ENCODE measurements at regions not wholly inside any gene's neighbourhood (a gene's known extent, or its start where the extent isn't known, plus 50 kb on each side); places are given as distances from the start of the nearest gene placed in this dataset.
A peak's percentile ranks its signal among the peaks of the same experiment; 100 is the strongest.
"Not testable (repeated sequence)": the region's sequence is repeated elsewhere in the genome, so short reads cannot be mapped to it uniquely, and the experiment has no call there.

DNA sequence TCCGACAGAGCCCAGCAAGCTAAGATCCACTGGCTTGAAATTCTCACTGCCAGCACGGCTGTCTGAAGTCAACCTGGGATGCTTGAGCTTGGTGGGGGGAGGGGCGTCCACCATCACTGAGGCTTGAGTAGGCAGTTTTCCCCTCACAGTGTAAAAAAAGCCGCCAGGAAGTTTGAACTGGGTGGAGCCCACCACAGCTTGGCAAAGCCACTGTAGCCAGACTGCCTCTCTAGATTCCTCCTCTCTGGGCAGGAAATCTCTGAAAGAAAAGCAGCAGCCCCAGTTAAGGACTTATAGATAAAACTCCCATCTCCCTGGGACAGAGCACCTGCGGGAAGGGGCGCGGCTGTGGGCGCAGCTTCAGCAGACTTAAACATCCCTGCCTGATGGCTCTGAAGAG, 68.7 kb upstream of the LIPC start:
- peak; percentile 52 for DNase-seq

GRCh38 chr15:58363673-58364072, 68.1 kb upstream of the LIPC start:
- not testable (repeated sequence) for DNase-seq

DNA sequence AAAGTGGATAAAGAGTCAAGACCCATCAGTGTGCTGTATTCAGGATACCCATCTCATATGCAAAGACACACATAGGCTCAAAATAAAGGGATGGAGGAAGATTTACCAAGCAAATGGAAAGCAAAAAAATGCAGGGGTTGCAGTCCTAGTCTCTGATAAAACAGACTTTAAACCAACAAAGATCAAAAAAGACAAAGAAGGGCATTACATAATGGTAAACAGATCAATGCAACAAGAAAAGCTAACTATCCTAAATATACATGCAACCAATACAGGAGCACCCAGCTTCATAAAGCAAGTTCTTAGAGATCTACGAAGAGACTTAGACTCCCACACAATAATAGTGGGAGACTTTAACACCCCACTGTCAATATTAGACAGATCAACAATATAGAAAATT, 66.7 kb upstream of the LIPC start:
- not testable (repeated sequence) for DNase-seq

DNA sequence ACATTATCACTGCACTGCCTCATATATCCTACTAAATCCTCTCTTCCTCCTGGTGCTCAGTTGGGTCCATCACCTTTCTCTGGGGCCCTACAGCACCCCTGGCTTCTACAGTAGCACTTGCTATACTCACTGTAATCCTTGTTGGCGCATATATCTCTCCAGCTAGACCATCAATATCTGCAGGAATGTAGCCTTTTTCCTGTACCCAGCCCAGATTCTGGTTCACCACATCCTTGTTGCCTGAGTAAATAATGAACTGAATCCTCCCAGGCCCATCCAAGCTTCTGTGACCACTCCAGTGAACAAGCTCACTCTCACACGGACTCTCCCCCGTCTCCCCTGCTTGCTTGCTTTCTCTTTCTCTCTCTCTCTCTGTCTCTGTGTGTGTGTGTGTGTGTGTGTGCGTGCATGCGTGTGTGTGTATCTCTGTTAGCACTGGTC, 62.5 kb upstream of the LIPC start:
- DNase-seq, result peak; percentile 86

DNA sequence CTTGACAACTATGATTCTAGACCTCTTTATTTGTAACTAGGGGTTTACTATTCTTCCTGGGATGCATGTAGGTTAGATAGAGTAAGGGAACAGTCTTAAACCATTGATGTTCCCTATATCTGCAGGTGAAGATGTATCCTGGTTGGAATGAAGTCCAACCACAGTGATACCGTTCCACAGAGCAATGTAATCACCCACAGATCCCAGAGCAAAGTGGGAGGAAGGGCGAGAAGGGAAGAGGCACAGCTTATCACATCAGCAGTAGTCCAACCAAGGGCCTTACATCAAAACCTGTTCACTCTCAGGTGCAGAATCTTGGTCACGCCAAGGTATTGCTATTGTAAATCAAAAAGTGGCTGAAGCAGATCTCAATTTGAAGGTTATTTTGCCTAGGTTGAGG, 61.8 kb upstream of the LIPC start:
- no peak for DNase-seq

DNA sequence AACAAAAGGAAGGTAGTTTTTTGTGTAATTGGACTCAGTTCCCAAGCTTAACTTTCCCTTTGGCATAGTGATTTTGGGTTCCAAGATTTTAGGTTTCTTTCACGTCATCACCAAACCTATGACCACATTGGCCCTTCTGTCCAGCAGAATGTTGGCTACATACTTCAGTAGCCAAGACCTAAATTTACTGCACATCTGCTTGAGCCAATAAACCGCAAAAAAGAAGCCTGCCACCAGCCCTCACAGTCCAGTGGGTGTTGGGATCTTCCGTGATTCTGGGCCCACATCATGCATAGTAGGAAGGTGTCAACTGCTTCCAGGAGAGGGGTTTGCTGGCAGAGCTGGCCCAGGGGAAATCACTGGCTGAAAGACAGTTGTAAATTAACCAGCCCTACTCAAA, 57.6 kb upstream of the LIPC start:
- DNase-seq, result no peak

DNA sequence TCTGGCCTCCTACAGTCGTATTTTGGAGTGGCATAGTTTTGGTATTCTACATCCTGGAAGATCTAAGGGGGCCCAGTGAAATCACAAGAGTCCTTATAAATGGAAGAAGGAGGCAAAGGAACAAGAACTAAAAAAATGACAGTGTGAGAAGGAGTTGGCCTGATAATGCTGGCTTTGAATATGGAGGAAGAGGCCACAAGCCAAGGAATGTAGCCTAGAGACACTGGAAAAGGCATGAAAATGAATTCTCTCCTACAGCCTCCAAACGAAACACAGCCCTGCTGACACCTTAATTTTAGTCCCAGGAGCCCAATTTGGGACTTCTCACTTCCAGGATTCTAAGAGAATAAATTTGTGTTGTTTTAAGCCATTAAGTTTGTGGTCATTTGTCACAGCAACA, 54.6 kb upstream of the LIPC start:
- no peak for DNase-seq

DNA sequence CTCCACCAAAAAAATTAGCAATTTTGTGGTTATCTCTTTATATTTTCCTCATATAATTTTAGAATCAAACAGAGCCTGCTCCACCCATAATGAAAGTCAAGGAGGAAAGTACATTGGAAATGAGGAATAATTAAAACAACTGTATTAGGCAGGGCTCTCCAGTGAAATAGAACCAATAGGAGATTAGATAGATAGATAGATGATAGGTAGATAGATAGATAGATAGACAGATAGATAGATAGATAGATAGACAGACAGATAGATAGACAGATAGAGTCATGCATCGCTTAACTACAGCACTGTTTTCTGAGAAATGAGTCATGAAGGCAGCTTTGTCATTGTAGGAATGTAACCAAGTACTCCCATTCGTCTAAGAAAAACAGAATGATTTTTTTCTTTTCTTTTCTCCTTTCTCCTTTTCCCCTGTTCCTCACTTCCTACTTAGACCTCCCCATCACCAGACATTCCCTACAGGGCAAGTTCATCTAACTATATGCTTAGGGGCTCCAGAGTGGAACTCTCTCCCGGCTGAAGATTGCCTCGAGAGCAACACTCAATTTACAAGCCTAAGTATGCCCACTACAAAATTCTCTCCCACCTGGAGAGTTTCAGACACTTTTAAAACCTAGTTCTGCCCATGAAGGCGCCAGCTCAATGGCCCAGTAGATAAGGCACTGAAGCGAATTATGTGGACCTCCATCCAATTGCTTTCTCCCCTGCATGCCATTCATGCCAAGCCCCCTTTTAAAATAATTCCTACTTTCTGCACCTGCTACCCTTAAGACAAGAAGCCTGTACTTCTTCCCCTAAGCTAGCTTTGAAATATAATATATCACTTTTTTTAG, 53.3 kb upstream of the LIPC start:
- DNase-seq, result no peak

- DNase-seq, result not testable (repeated sequence)
Measured at GRCh38 chr15:58379454-58379853, 52.3 kb upstream of the LIPC start.

DNA sequence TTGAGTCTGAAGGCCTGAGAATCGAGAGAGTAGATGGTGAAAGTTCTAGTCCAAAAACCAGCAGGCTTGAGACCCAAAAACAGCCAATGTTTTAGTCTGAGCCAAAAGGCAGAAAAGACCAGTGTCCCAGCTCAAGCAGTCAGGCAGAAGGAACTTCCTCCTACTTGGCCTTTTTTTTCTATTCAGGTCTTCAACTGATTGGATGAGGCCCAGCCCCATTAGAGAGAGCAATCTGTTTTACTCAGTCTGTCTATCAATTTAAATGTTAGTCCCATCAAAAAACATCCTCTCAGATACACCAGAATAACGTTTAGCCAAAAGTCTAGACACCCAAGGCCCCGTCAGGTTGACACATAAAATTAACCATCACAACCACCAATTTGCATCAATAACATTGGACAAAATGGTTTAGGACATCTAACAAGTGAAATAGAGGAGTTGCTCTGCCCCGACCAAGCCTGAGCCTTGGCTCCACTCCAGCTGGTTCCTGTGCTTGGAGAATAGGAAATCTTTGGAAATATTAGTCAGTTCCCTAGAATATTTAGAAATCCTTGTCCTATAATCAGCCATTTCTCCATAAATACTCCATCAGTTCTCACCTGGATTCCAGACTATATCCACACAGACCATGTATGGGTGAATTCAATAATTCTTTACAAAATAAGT, 51.4 kb upstream of the LIPC start:
- DNase-seq, result no peak

DNA sequence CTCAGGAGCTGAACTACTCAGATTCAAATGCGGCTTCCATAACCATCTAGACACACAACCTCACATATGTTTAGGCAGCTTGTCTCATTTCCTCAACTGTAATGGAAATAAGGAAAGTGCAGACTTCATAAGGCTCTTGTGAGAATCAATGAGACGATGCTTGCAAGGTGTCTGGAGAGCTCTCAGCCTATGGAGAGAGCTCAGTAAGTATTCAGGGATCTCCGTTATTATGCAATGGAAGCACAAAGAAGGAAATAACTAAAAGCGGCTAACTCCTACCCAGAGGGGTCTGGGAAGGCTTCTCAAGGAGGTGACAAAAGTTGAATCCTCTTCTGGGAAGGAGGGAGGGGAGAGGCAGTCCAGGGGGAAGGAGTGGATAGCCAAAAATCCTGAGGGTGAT, 50.1 kb upstream of the LIPC start:
- DNase-seq, result no peak

All from DMS53 (cell line).